Parathyroid adenoma (tissue), 2 donors: ENCODE measurements at regions not wholly inside any gene's neighbourhood (a gene's known extent, or its start where the extent isn't known, plus 50 kb on each side); places are given as distances from the start of the nearest gene placed in this dataset.
"Not testable (repeated sequence)": the region's sequence is repeated elsewhere in the genome, so short reads cannot be mapped to it uniquely, and the experiment has no call there.

Source experiments
- H2AFZ ChIP-seq: fragments of 300-600 bp; sonication (generic); one replicate; pipeline ENCODE4 v1.7.0; 2017; ENCODE audit warnings: antibody characterized with exemption, mild to moderate bottlenecking
- H3K27ac ChIP-seq: fragments of 300-600 bp; sonication (generic); one replicate; pipeline ENCODE4 v1.7.0; 2017
- H3K27me3 ChIP-seq: fragments of 300-600 bp; sonication (generic); one replicate; pipeline ENCODE4 v1.7.0; 2017; ENCODE audit warnings: low read length; ENCODE audit not compliant: control insufficient read depth, insufficient read depth
- H3K36me3 ChIP-seq: fragments of 300-600 bp; sonication (generic); one replicate; pipeline ENCODE4 v1.7.0; 2017; ENCODE audit warnings: low read length; ENCODE audit not compliant: control insufficient read depth, insufficient read depth
- H3K4me1 ChIP-seq: fragments of 300-600 bp; sonication (generic); one replicate; pipeline ENCODE4 v1.7.0; 2017; ENCODE audit warnings: control low read depth
- H3K4me2 ChIP-seq: fragments of 300-600 bp; sonication (generic); one replicate; pipeline ENCODE4 v1.7.0; 2017; ENCODE audit warnings: low read length
- H3K4me3 ChIP-seq: fragments of 300-600 bp; sonication (generic); one replicate; pipeline ENCODE4 v1.7.0; 2017; ENCODE audit warnings: low read depth, low read length
- H3K79me2 ChIP-seq: fragments of 300-600 bp; sonication (generic); one replicate; pipeline ENCODE4 v1.7.0; 2017; ENCODE audit warnings: control low read depth
- H3K9ac ChIP-seq: fragments of 300-600 bp; sonication (generic); one replicate; pipeline ENCODE4 v1.7.0; 2017; ENCODE audit warnings: mild to moderate bottlenecking
- H3K9me3 ChIP-seq: fragments of 300-600 bp; sonication (generic); one replicate; pipeline ENCODE4 v1.7.0; 2017; ENCODE audit warnings: low read length; ENCODE audit not compliant: control insufficient read depth
- TF ChIP-seq, protein P1 (sequence below): fragments of 300-600 bp; sonication (generic); IDR thresholded peaks from one replicate; pipeline ENCODE4 v1.7.0; 2017; ENCODE audit warnings: antibody characterized with exemption, mild to moderate bottlenecking
- donor health status: primary hyperparathyroidism.

DNA sequence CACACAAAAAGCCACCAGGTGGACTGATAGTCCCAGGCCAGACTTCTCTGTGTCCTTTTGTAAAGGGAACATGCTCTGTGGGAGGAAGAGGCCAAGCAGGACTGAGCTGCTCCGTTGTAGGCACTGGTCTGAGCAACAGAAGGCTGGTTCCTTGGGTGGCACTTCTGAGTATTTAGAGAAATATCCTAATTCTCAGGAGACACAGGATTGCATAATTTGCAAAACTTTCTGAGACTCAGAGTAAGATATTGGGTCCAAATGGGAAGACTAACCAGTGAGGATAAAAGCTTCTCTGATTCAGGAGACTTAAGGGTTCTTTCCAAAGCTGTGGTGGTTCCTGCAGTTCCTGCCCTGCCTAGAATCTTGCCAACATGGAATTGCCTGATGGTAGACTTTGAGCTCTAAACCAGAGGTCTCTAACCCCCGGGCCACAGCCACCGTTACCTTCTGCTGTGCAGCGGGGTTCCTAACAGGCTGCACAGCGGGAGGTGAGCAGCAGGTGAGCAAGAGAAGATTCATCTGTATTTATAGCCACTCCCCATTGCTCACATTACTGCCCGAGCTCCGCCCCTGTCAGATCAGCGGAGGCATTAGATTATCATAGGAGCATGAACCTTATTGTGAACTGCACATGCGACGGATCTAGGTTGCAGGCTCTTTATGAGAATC lies 107.0 kb downstream of the OLIG3 start:
- TF ChIP-seq, protein P1, sequence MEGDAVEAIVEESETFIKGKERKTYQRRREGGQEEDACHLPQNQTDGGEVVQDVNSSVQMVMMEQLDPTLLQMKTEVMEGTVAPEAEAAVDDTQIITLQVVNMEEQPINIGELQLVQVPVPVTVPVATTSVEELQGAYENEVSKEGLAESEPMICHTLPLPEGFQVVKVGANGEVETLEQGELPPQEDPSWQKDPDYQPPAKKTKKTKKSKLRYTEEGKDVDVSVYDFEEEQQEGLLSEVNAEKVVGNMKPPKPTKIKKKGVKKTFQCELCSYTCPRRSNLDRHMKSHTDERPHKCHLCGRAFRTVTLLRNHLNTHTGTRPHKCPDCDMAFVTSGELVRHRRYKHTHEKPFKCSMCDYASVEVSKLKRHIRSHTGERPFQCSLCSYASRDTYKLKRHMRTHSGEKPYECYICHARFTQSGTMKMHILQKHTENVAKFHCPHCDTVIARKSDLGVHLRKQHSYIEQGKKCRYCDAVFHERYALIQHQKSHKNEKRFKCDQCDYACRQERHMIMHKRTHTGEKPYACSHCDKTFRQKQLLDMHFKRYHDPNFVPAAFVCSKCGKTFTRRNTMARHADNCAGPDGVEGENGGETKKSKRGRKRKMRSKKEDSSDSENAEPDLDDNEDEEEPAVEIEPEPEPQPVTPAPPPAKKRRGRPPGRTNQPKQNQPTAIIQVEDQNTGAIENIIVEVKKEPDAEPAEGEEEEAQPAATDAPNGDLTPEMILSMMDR, result no peak
- Histone ChIP-seq H3K36me3 (no peaks in the 10 kb centered on the region), H3K79me2 (no peaks in the 10 kb centered on the region), H3K27ac (no peak overlapping the region), H3K27me3 (no peaks in the 10 kb centered on the region), H3K4me3 (no peak overlapping the region), H3K4me2 (no peak overlapping the region), H3K9ac (no peak overlapping the region), H2AFZ (no peak overlapping the region), H3K9me3 (peaks cover 2% of the 10 kb centered on the region), H3K4me1 (no peaks in the 10 kb centered on the region)

DNA sequence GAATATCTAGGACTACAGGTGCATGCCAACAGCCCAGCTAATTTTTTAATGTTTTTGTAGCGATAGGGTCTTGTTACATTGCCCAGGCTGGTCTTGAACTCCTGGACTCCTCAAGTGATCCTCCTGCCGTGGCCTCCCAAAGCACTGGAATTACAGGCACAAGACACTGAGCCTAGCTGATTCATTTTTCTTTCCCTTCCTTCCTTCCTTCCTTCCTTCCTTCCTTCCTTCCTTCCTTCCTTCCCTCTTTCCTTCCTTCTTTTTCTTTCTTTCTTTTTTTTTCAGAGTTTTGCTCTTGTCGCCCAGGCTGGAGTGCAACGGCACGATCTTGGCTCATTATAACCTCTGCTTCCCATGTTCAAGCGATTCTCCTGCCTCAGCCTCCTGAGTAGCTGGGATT lies 110.9 kb downstream of the OLIG3 start:
- not testable (repeated sequence) for H2AFZ ChIP-seq, H3K79me2 ChIP-seq, H3K36me3 ChIP-seq, H3K27me3 ChIP-seq, H3K27ac ChIP-seq, H3K4me3 ChIP-seq, H3K4me2 ChIP-seq, H3K9ac ChIP-seq, H3K9me3 ChIP-seq, H3K4me1 ChIP-seq

DNA sequence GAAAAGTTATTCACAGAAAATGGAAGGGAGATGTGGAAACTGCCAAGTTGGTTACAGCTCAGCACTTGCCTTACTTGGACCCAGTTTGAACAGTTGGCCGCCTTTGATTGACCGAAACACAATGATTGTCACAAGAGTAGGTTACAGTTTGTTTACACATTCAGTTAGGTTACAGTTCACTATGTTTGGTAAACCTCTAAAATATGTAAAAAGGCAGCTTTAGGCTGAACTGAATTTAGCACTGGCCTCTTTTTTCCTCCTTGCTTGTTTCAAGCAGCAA lies 116.2 kb downstream of the OLIG3 start:
- Histone ChIP-seq H3K36me3 (no peaks in the 10 kb centered on the region), H3K27ac (no peak overlapping the region), H2AFZ (no peak overlapping the region), H3K9ac (no peak overlapping the region), H3K4me3 (no peak overlapping the region), H3K9me3 (no peaks in the 10 kb centered on the region), H3K4me1 (no peaks in the 10 kb centered on the region), H3K79me2 (no peaks in the 10 kb centered on the region), H3K4me2 (no peak overlapping the region), H3K27me3 (no peaks in the 10 kb centered on the region)
- TF ChIP-seq, protein P1, result no peak

DNA sequence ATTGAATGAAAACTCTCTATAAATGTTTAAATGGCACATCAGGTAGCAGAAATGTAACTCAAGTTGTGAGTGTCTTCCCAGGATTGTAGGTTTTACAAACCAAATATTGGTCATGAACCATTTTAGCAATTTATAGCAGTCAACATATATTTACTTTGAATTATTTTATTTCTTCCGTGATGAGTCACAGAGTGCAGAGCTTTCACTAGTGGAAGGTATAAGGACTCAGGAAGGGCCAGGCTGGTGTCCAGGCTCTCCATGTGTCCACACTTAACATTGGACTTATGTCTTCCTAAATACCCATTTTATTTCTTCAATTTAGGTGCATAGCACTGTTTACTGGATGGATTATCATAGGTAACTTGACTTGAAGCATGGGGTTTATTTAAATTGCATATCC lies 120.9 kb downstream of the OLIG3 start:
- Histone ChIP-seq H3K9ac (no peak overlapping the region), H3K4me3 (no peak overlapping the region), H3K27ac (no peak overlapping the region), H2AFZ (no peak overlapping the region), H3K79me2 (no peaks in the 10 kb centered on the region), H3K27me3 (no peaks in the 10 kb centered on the region), H3K4me1 (no peaks in the 10 kb centered on the region), H3K4me2 (no peak overlapping the region), H3K36me3 (no peaks in the 10 kb centered on the region), H3K9me3 (no peaks in the 10 kb centered on the region)
- TF ChIP-seq, protein P1, result no peak

DNA sequence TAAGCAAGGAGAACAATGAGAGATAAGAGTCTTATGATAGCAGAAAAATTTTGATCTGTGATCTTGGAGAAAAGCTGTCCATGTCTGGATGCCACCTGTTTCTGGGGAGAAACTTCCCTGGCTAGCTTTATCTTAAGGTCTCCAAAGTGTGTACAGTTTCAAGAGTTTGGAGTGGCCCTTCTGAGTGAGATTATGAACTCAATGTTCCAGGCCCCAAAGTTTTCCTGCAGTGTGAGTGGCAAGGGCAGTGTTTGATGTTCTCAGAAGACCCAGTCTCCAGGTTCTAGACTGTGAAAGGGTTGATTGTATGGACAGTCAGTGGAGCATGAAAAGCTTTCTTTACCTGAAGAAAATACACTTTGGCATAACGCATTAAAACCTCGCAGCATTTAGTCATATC lies 121.7 kb downstream of the OLIG3 start:
- Histone ChIP-seq H3K4me2 (no peak overlapping the region), H3K79me2 (no peaks in the 10 kb centered on the region), H3K4me3 (no peak overlapping the region), H3K27me3 (no peaks in the 10 kb centered on the region), H3K4me1 (no peaks in the 10 kb centered on the region), H3K9ac (no peak overlapping the region), H3K36me3 (no peaks in the 10 kb centered on the region), H2AFZ (no peak overlapping the region), H3K27ac (no peak overlapping the region), H3K9me3 (no peaks in the 10 kb centered on the region)
- TF ChIP-seq, protein P1, result no peak
